H1 (cell line): ENCODE measurements at regions not wholly inside any gene's neighbourhood (a gene's known extent, or its start where the extent isn't known, plus 50 kb on each side); places are given as distances from the start of the nearest gene placed in this dataset.

Experiments
- CHD7 ChIP-seq: fragments of 300-600 bp; sonication (generic); IDR thresholded peaks from 2 replicates; pipeline ENCODE4 v1.7.1; 2012; ENCODE audit warnings: low read length, moderate library complexity, mild to moderate bottlenecking, inconsistent platforms; ENCODE audit not compliant: insufficient replicate concordance
- EZH2 ChIP-seq: fragments of 200-600 bp; sonication (generic); IDR thresholded peaks from 2 replicates; pipeline ENCODE4 v1.7.1; 2012; ENCODE audit warnings: low read depth, mild to moderate bottlenecking, moderate library complexity, low read length, inconsistent platforms; ENCODE audit not compliant: severe bottlenecking
- NRF1 ChIP-seq: IDR thresholded peaks from 2 replicates; pipeline ENCODE4 v1.6.1; 2011; ENCODE audit warnings: mild to moderate bottlenecking, low read depth, low read length, improper control_type of control experiment
- POLR2A ChIP-seq, 2 experiments: IDR thresholded peaks; 1 replicate in 1 of 2; 2 replicates in 1 of 2; pipeline ENCODE4 v1.6.1; 2011; ENCODE audit warnings: low read depth in 2 of 2, low read length in 2 of 2, mild to moderate bottlenecking in 2 of 2; ENCODE audit errors: control extremely low read depth in 1 of 2
- SIX5 ChIP-seq: IDR thresholded peaks from 2 replicates; pipeline ENCODE4 v1.6.1; 2011; ENCODE audit warnings: mild to moderate bottlenecking, low read depth, low read length
- SRF ChIP-seq: IDR thresholded peaks from 2 replicates; pipeline ENCODE4 v1.6.1; 2011; ENCODE audit warnings: mild to moderate bottlenecking, low read depth, low read length, moderate library complexity

- TF ChIP-seq CHD7 (no peak), EZH2 (no peak), SIX5 (no peak), NRF1 (no peak), POLR2A (IDR thresholded peaks at IDR 0.05; ENCODE audit: control extremely low read depth in 1 of 2, low read depth in 2 of 2, low read length in 2 of 2) (no peak), SRF (no peak)
Observed at GRCh38 chr1:208895820-208896219, 651.6 kb upstream of the PLXNA2 start (continued).
